Heart right ventricle (tissue), 16 donors: ENCODE measurements at regions not wholly inside any gene's neighbourhood (a gene's known extent, or its start where the extent isn't known, plus 50 kb on each side); places are given as distances from the start of the nearest gene placed in this dataset.

ENCODE experiments used
- ATAC-seq, 8 donors: fragments of 200-7000 bp; cut with Tn5 transposase; one replicate each; pipeline ENCODE4 v1.9.1; 2020; ENCODE audit warnings: mild to moderate bottlenecking in 8 of 8, moderate library complexity in 8 of 8, moderate number of reproducible peaks in 1 of 8
- DNase-seq, 2 donors: peaks; one replicate each; pipeline ENCODE4 v3.0.0-alpha.2; 2020
- H3K27ac ChIP-seq, 10 donors: fragments of 200-600 bp; sonication (generic) in 2 of 10; one replicate each; pipeline versions ENCODE4 v1.5.0 to v1.8.0; 2020 to 2022; ENCODE audit warnings: mild to moderate bottlenecking in 3 of 10
- H3K27me3 ChIP-seq, 7 donors: fragments of 200-600 bp; one replicate each; pipeline ENCODE4 v1.8.0; 2021 to 2022; ENCODE audit warnings: mild to moderate bottlenecking in 2 of 7
- H3K36me3 ChIP-seq, 9 donors: fragments of 200-600 bp; sonication (generic) in 1 of 9; one replicate each; pipeline versions ENCODE4 v1.5.0 to v1.8.0; 2020 to 2022; ENCODE audit warnings: mild to moderate bottlenecking in 2 of 9
- H3K4me1 ChIP-seq, 9 donors: fragments of 200-600 bp; sonication (generic) in 1 of 9; one replicate each; pipeline versions ENCODE4 v1.5.0 to v1.8.0; 2020 to 2022; ENCODE audit warnings: mild to moderate bottlenecking in 4 of 9
- H3K4me3 ChIP-seq, 10 donors: fragments of 200-600 bp; sonication (generic) in 2 of 10; one replicate each; pipeline versions ENCODE4 v1.5.0 to v1.8.0; 2020 to 2022; ENCODE audit warnings: mild to moderate bottlenecking in 7 of 10, moderate library complexity in 2 of 10
- H3K9me3 ChIP-seq, 11 donors: fragments of 200-600 bp in 10 of 11; sonication (generic) in 2 of 11; one replicate each; pipeline versions ENCODE4 v1.5.0 to v1.8.0; 2013 to 2022; ENCODE audit warnings: mild to moderate bottlenecking in 2 of 11, control low read depth in 1 of 11, moderate library complexity in 1 of 11
- WGBS, 2 donors: extraction: QIAGEN DNeasy Blood & Tissue Kit; methylation state at CpG; one replicate each; pipeline ENCODE4 v1.1.7; 2013; ENCODE audit warnings: inconsistent platforms in 1 of 2; 5-methylcytosine and 5-hydroxymethylcytosine counted together
- intact Hi-C, 10 donors: fragments of 100-400 bp; cut with DNase I; formaldehyde crosslinking; loops; one replicate each; pipeline versions ENCODE4 v1.11.1 to v1.14.2; 2022
- TF ChIP-seq, protein P1 (sequence below), 9 donors: fragments of 200-600 bp; sonication (generic) in 2 of 9; IDR thresholded peaks; one replicate each; pipeline versions ENCODE4 v1.5.0 to v1.8.0; 2021 to 2022; ENCODE audit warnings: antibody characterized with exemption in 9 of 9, mild to moderate bottlenecking in 5 of 9, moderate library complexity in 1 of 9
- donor health status: Arrhythmogenic right ventricular cardiomyopathy.
- donor health status: ischemic (EF 13 %, LVEDD 7.1; RV severe dilation, severe dysfunction).
- donor health status: healthy with polysubstance abuse.
- donor health status: DM: no; HTN: yes; CAD: no.
- donor health status: DM: no; HTN: no; CAD: no.
- donor health status: ischemic (EF 25% LVEDD 6.9; RV normal size, moderate dysfunction).
- donor health status: ischemic (EF 25% LVEDD 5.7; RV mildly dilated, moderate dysfunction).
- donor health status: healthy.
- donor health status: DM: yes; HTN: yes; CAD: no.
- donor health status: Ischemic cardiomyopathy.
- donor health status: ischemic (EF 35%, LVEDD 5.7; RV mildly dilated, moderate dysfunction).
- donor health status: nonischemic (EF 11% LVEDD 7.7; RV severe dilation, severe dysfunction).
- donor health status: DM: yes; HTN: yes; CAD: no.
- donor health status: PGD.
- donor health status: ischemic (EF 29% LVEDD 5.4; RV normal size, mild dysfunction).
- donor health status: nonischemic (EF 23%, LVEDD 6.1; RV moderate dilation, normal function).

DNA sequence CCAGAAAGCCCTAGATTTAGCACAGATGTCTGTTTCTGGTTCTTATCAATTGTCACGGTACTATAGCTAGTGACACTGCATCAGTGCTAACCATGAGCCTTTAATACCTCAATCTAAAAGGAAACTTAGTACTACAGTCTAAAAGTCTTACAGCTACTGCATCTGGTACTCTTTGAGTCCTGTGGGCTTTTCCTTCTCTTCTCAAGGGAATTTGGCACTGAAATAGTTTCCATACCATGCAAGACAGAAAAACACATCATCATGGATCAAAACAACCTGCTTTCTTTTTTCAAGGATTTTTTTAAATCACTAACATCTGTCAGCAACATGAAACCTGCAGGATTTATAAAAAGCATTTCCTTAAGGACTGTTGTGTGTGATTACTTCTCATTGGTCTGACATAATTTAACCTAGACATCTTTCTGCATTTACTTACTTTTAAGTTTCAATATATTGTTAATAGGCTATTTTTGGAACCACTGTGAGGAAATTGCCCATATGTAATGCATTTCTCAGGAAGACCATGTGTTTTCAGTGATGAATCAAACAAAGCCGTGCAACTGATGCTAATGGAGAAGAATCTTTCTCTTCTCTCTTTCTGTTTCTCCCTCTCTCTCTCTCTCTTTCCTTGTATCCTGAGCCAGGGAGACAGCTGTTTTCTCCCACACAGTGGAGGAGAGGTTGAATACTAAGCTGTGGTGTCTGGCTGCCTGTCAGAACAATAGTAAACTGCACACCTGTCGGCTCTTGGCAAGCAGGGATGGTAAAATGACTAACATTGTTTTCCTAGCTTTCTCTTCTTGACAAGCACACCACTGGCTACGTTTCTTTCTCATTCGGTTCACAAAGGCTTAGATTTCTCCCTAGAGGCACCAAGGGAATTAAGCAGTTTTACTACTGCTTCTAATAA, 273.4 kb downstream of the CSNK1G3 start:
- Histone ChIP-seq H3K36me3 (no peaks in the 10 kb centered on the region), H3K27me3 (no peaks in the 10 kb centered on the region), H3K4me1 (peaks cover 0 to 22% (median 2%) of the 10 kb centered on the region in 9 donors), H3K9me3 (peaks cover 0 to 21% (median 14%) of the 10 kb centered on the region in 11 donors), H3K4me3 (no peak overlapping the region), H3K27ac (no peak overlapping the region)
- peak in 3 of 8 donors; percentile 25 to 57 (median 35) for ATAC-seq
- intact Hi-C loops: no loop called here
- 36 to 51% methylated on average over 5 of the region's 5 CpGs for WGBS, 2 donors
- DNase-seq: no peak
- TF ChIP-seq, protein P1, sequence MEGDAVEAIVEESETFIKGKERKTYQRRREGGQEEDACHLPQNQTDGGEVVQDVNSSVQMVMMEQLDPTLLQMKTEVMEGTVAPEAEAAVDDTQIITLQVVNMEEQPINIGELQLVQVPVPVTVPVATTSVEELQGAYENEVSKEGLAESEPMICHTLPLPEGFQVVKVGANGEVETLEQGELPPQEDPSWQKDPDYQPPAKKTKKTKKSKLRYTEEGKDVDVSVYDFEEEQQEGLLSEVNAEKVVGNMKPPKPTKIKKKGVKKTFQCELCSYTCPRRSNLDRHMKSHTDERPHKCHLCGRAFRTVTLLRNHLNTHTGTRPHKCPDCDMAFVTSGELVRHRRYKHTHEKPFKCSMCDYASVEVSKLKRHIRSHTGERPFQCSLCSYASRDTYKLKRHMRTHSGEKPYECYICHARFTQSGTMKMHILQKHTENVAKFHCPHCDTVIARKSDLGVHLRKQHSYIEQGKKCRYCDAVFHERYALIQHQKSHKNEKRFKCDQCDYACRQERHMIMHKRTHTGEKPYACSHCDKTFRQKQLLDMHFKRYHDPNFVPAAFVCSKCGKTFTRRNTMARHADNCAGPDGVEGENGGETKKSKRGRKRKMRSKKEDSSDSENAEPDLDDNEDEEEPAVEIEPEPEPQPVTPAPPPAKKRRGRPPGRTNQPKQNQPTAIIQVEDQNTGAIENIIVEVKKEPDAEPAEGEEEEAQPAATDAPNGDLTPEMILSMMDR (IDR thresholded peaks at IDR 0.05): no peak

DNA sequence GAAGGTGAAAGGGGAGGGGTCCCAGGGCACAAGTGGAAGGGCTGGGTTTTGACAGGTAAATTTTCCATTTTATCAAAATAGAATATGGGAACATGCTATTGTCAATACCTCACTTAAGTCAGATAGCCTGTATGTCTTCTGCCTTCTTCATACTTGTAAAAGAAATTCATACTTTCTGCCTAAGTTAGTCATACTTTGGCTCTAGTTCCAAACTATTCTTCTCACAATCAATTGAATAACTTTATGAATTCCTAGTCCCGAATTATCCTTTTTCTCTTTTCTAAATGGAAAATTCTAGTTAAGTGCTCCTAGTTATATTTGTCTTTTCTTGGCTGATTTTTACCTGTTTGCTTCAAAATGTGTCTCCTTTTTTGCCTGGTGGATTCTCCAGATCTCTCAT, 271.4 kb downstream of the CSNK1G3 start:
- no peaks in the 10 kb centered on the region for H3K27me3 ChIP-seq
- peaks cover 0 to 22% (median 2%) of the 10 kb centered on the region in 9 donors for H3K4me1 ChIP-seq
- intact Hi-C loops: no loop called here
- no peak overlapping the region for H3K27ac ChIP-seq
- ATAC-seq: no peak
- peaks cover 0 to 1% (median 0%) of the 10 kb centered on the region in 11 donors for H3K9me3 ChIP-seq
- TF ChIP-seq, protein P1 (IDR thresholded peaks at IDR 0.05): no peak
- 84 to 85% methylated on average over 1 of the region's 1 CpG for WGBS, 2 donors
- H3K4me3 ChIP-seq: no peak overlapping the region
- H3K36me3 ChIP-seq: no peaks in the 10 kb centered on the region
- no peak for DNase-seq

DNA sequence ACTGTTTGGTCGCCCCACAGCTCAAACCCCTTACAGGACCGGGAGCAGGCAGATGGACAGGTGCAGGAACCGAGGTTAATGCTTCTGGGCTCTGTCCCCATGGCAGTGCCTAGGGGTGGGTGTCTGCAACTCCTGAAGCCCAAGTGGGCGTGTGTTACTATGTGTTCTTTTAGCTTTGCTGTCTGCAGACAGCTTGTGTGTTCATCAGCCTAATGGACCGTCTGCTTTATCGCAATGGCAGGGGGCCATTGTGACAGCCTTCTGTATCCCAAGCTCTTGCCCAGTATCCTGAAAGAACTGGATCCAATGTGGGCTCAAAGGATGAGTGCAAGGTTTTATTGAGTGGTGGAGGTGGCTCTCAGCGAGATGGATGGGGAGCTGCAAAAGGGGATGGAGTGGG, 266.7 kb downstream of the CSNK1G3 start:
- TF ChIP-seq, protein P1 (IDR thresholded peaks at IDR 0.05): no peak
- ATAC-seq: no peak
- 89 to 96% methylated on average over 7 of the region's 7 CpGs for WGBS, 2 donors

DNA sequence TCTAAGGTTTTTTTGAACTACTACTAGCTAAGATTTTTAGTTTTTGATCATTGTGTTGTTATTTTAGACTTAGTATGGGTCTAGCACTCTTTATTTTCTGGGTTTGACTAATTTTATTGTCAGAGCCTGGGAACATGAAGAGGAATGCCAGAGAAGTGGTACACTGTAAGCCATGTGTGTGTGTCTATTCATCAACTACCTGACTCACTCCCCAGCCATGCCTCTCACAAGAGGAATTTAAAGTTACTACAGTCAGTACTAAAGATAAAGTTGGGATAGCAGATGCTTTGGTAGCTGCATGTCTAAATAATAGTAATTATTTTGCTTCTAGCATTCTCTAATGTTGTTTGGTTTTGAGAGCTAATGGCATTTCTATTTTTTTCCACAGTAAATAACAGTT, 264.8 kb downstream of the CSNK1G3 start:
- no peak overlapping the region for H3K4me3 ChIP-seq
- DNase-seq (no peak), ATAC-seq (no peak)
- TF ChIP-seq, protein P1 (IDR thresholded peaks at IDR 0.05): no peak
- no peaks in the 10 kb centered on the region for H3K27me3 ChIP-seq
- no peaks in the 10 kb centered on the region for H3K4me1 ChIP-seq
- no peak overlapping the region for H3K27ac ChIP-seq
- intact Hi-C loops: no loop called here
- no peaks in the 10 kb centered on the region for H3K36me3 ChIP-seq
- peaks cover 0 to 14% (median 6%) of the 10 kb centered on the region in 11 donors for H3K9me3 ChIP-seq

More for the DNA sequence above, 266.7 kb downstream of the CSNK1G3 start:
- Histone ChIP-seq H3K9me3 (no peaks in the 10 kb centered on the region), H3K27me3 (no peaks in the 10 kb centered on the region), H3K27ac (no peak overlapping the region), H3K36me3 (no peaks in the 10 kb centered on the region), H3K4me1 (no peaks in the 10 kb centered on the region), H3K4me3 (no peak overlapping the region)
- DNase-seq: no peak
- intact Hi-C loops: no loop called here
